PC-9 (cell line): ENCODE measurements at regions not wholly inside any gene's neighbourhood (a gene's known extent, or its start where the extent isn't known, plus 50 kb on each side); places are given as distances from the start of the nearest gene placed in this dataset.

Experiments used
- BruUV-seq: library from RNA; stranded (reverse); fragments of 400-500 nt; replicated peaks from 2 replicates; lab custom pipeline; 2021; lab: Mats Ljungman, UMichigan
- CTCF ChIA-PET: fragments of 300-600 bp; sonication (Branson Sonifier 250); formaldehyde crosslinking; loops from one replicate; lab custom pipeline; 2022; ENCODE audit warnings: antibody characterized with exemption; lab: Charles Lee
- POLR2A ChIA-PET: fragments of 300-600 bp; sonication (Branson Sonifier 250); formaldehyde crosslinking; loops from one replicate; lab custom pipeline; 2022; ENCODE audit warnings: antibody characterized with exemption; ENCODE audit not compliant: unreplicated experiment; lab: Charles Lee
- DNase-seq, 2 experiments: peaks; one replicate each; pipeline versions ENCODE4 v3.0.0 to v3.0.0-alpha.2; 2015 to 2022; ENCODE audit warnings: mixed read lengths in 1 of 2
- H2AFZ ChIP-seq: fragments of 200-600 bp; sonication (generic); 2 replicates; pipeline ENCODE4 v1.8.1; 2017; ENCODE audit warnings: antibody characterized with exemption
- H3F3A ChIP-seq: fragments of 200-600 bp; sonication (generic); 2 replicates; pipeline ENCODE4 v1.8.1; 2017; ENCODE audit warnings: antibody characterized with exemption, mild to moderate bottlenecking, low read depth; ENCODE audit not compliant: insufficient read depth
- H3K27ac ChIP-seq: fragments of 200-600 bp; sonication (generic); 2 replicates; pipeline ENCODE4 v1.6.1; 2016; ENCODE audit warnings: mixed run types
- H3K27me3 ChIP-seq: fragments of 200-600 bp; sonication (generic); 2 replicates; pipeline ENCODE4 v1.6.1; 2016; ENCODE audit warnings: low read depth, mixed run types; ENCODE audit not compliant: insufficient read depth
- H3K36me3 ChIP-seq: fragments of 200-600 bp; sonication (generic); 2 replicates; pipeline ENCODE4 v1.6.1; 2016; ENCODE audit warnings: low read depth, mixed run types
- H3K4me1 ChIP-seq: fragments of 200-600 bp; sonication (generic); replicated peaks from 2 replicates; pipeline ENCODE4 v1.6.1; 2016; ENCODE audit warnings: mixed run types; ENCODE audit not compliant: insufficient read depth
- H3K4me2 ChIP-seq: fragments of 200-600 bp; sonication (generic); 2 replicates; pipeline ENCODE4 v1.6.1; 2017; ENCODE audit warnings: mixed run types
- H3K4me3 ChIP-seq: fragments of 200-600 bp; sonication (generic); 2 replicates; pipeline ENCODE4 v1.6.1; 2016; ENCODE audit warnings: mixed run types
- H3K79me2 ChIP-seq: fragments of 200-600 bp; sonication (generic); 2 replicates; pipeline ENCODE4 v1.6.1; 2017; ENCODE audit warnings: low read depth, mixed run types
- H3K9me2 ChIP-seq: fragments of 200-600 bp; sonication (generic); 2 replicates; pipeline ENCODE4 v1.8.1; 2017; ENCODE audit warnings: mild to moderate bottlenecking; ENCODE audit not compliant: insufficient read depth
- H3K9me3 ChIP-seq: fragments of 200-600 bp; sonication (generic); 2 replicates; pipeline ENCODE4 v1.8.1; 2016; ENCODE audit warnings: low read depth; ENCODE audit not compliant: insufficient read depth
- H4K20me1 ChIP-seq: fragments of 200-600 bp; sonication (generic); 2 replicates; pipeline ENCODE4 v1.8.1; 2017; ENCODE audit not compliant: insufficient read depth
- EZH2 ChIP-seq: fragments of 200-600 bp; sonication (generic); IDR thresholded peaks from 2 replicates; pipeline ENCODE4 v1.8.0; 2017; ENCODE audit warnings: antibody characterized with exemption, low read depth
- intact Hi-C: fragments of 100-400 bp; cut with micrococcal nuclease; formaldehyde crosslinking; loops from one replicate; pipeline ENCODE4 v1.10.0; 2022; ENCODE audit not compliant: unreplicated experiment
- TF ChIP-seq, protein P1 (sequence below): fragments of 200-600 bp; sonication (generic); conservative IDR thresholded peaks from 2 replicates; pipeline ENCODE4 v1.6.1; 2017; ENCODE audit warnings: mixed run types, antibody characterized with exemption, mild to moderate bottlenecking, moderate library complexity

DNA sequence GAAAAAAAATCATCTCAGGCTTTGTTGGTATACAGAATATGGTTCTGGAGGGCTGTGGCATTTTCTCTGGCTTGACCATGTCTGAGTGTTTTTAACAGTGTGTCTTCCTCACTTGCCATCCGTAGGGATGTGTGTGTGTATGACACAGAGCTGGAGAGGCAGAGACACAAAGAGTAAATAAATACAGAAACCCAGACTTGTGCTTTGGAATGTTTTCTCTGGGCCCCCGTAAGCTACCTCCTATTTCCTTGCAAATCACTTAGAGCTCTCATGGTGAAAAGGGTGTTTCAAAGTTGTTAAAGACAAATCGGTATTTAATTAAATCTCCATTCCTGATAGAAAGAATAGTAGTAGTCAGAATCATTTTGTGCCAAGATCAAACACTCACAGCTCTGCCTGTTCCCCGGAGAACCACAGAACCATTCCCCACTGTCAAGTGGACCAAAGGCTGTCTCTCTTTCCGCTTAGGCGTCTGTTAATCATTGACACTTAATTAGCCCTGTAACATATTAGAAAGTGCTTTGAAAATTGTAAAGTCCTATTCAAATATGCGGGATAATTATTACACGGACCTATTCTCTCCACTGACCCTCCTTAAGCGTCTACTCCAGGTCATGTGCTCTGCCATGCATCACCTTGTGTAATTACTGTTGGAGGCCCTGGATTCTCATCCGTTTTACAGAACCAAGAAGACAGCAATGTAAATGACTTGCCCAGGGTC, 313.6 kb upstream of the TLE3 start:
- no peak for DNase-seq
- H3K27me3 ChIP-seq, result no peaks in the 10 kb centered on the region
- H3K4me2 ChIP-seq, result peak overlapping the region; percentile 12
- H3K9me3 ChIP-seq, result no peaks in the 10 kb centered on the region; the same call in 1 of the 2 replicates
- H3K9me2 ChIP-seq, result no peaks in the 10 kb centered on the region
- H3K4me1 ChIP-seq, result peaks cover 14% of the 10 kb centered on the region
- no peaks in the 10 kb centered on the region for H4K20me1 ChIP-seq
- no peaks in the 10 kb centered on the region for H3F3A ChIP-seq
- H3K36me3 ChIP-seq, result no peaks in the 10 kb centered on the region
- no peak overlapping the region for H3K4me3 ChIP-seq
- no peaks in the 10 kb centered on the region for H3K79me2 ChIP-seq
- no peak overlapping the region for H2AFZ ChIP-seq
- no TSS peak for BruUV-seq
- no peak overlapping the region for H3K27ac ChIP-seq
- POLR2A ChIA-PET, result no interaction called here
- intact Hi-C loops, result no loop called here
- no peak for TF ChIP-seq EZH2
- TF ChIP-seq, protein P1, sequence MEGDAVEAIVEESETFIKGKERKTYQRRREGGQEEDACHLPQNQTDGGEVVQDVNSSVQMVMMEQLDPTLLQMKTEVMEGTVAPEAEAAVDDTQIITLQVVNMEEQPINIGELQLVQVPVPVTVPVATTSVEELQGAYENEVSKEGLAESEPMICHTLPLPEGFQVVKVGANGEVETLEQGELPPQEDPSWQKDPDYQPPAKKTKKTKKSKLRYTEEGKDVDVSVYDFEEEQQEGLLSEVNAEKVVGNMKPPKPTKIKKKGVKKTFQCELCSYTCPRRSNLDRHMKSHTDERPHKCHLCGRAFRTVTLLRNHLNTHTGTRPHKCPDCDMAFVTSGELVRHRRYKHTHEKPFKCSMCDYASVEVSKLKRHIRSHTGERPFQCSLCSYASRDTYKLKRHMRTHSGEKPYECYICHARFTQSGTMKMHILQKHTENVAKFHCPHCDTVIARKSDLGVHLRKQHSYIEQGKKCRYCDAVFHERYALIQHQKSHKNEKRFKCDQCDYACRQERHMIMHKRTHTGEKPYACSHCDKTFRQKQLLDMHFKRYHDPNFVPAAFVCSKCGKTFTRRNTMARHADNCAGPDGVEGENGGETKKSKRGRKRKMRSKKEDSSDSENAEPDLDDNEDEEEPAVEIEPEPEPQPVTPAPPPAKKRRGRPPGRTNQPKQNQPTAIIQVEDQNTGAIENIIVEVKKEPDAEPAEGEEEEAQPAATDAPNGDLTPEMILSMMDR, result no peak
- CTCF ChIA-PET, result no interaction called here

DNA sequence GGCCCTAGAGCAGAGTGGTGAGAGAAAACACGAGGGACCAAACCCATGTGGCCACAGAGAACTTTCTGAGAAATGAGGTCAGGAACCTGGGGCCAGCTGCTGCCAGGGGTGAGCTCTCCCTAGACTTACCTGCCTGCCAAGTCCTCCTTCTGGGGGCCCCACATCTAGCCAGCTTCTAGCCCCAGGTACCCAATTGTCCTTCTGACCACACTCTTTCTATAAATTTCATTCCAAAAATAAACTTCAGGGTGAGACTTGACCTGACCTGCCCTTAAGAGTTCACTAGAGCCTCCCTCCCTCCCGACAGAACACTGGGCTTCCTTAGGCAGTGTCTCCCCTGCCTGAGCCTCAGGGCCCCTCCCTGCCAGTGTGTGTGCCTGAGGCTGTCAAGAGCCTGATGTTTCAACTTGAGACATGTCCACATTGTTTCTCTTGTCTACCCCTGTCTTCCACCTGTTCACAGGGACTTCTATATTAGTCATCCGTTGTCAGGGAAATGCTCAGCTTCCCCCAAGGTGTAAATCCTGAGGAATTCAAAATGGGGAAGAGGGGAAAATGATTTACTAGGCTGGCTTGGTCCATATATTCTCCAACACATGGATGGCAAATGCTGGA, 312.8 kb upstream of the TLE3 start:
- H2AFZ ChIP-seq, result no peak overlapping the region
- ChIA-PET POLR2A (no interaction called here), CTCF (interaction anchor here (0.6 kb wide), 1 partner anchor 564 kb away, joined by 6 read pairs; no protein-coding TSS in a partner anchor)
- BruUV-seq, result no TSS peak
- no peaks in the 10 kb centered on the region for H3K27me3 ChIP-seq
- no peaks in the 10 kb centered on the region for H4K20me1 ChIP-seq
- H3K4me1 ChIP-seq, result peaks cover 14% of the 10 kb centered on the region
- no peaks in the 10 kb centered on the region for H3K9me2 ChIP-seq
- H3K36me3 ChIP-seq, result no peaks in the 10 kb centered on the region
- no peak for TF ChIP-seq EZH2
- no peaks in the 10 kb centered on the region for H3K79me2 ChIP-seq
- DNase-seq, result peak; percentile 42 to 69
- intact Hi-C loops, result no loop called here
- H3K4me3 ChIP-seq, result no peak overlapping the region
- no peaks in the 10 kb centered on the region for H3F3A ChIP-seq
- no peaks in the 10 kb centered on the region; the same call in 1 of the 2 replicates for H3K9me3 ChIP-seq
- H3K4me2 ChIP-seq, result peak overlapping the region; percentile 12
- H3K27ac ChIP-seq, result no peak overlapping the region

DNA sequence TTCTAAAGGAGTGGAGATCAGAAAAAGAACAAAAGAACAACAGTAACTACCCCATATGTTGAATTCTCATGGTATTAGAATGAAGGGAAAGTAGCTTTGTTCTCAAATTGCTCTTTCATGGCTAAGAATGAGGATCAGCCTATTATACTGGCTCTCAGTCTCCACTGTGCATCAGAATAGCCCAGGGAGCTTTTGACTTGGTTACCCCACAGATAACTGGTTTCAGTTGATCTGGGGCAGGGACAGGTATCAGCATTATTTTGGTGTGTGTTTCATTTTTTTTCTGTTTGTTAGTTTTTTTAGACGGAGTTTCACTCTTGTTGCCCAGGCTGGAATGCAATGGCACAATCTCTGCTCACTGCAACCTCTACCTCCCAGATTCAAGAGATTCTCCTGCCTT, 311.7 kb upstream of the TLE3 start:
- intact Hi-C loops, result no loop called here
- H3K9me2 ChIP-seq, result no peaks in the 10 kb centered on the region
- no peaks in the 10 kb centered on the region for H3K27me3 ChIP-seq
- no peak overlapping the region for H3K27ac ChIP-seq
- H3K79me2 ChIP-seq, result no peaks in the 10 kb centered on the region
- no peak overlapping the region for H3K4me3 ChIP-seq
- no peaks in the 10 kb centered on the region for H4K20me1 ChIP-seq
- no peaks in the 10 kb centered on the region; the same call in 1 of the 2 replicates for H3K9me3 ChIP-seq
- H3K4me1 ChIP-seq, result peaks cover 14% of the 10 kb centered on the region
- no peak overlapping the region for H3K4me2 ChIP-seq
- TF ChIP-seq, protein P1, result no peak
- no peak for TF ChIP-seq EZH2
- BruUV-seq, result no TSS peak
- CTCF ChIA-PET, result no interaction called here
- no peak overlapping the region for H2AFZ ChIP-seq
- DNase-seq, result no peak
- no peaks in the 10 kb centered on the region for H3K36me3 ChIP-seq
- no peaks in the 10 kb centered on the region for H3F3A ChIP-seq
- POLR2A ChIA-PET, result no interaction called here
